ENCODE measurements at regions not wholly inside any gene's neighbourhood (a gene's known extent, or its start where the extent isn't known, plus 50 kb on each side); places are given as distances from the start of the nearest gene placed in this dataset.
A peak's percentile ranks its signal among the peaks of the same experiment; 100 is the strongest.

GRCh38 chr3:128551867-128552266, 58.9 kb upstream of the GATA2 start:
- Mint-ChIP-seq H3K4me1 (peaks cover 26% of the 10 kb centered on the region), H3K9me3 (peaks cover 0 to 3% (median 0%) of the 10 kb centered on the region in 7 donors), H3K4me3 (no peak overlapping the region), H3K27me3 (ENCODE audit: low read depth in 3 of 3) (peaks cover 25 to 45% (median 28%) of the 10 kb centered on the region in 3 donors), H3K27ac (no peak overlapping the region), H3K36me3 (peaks cover 0 to 2% of the 10 kb centered on the region in 2 donors)
- peaks cover 3 to 27% of the 10 kb centered on the region in 2 donors for H3K27me3 ChIP-seq (ENCODE audit: control insufficient read depth in 2 of 2, insufficient read depth in 2 of 2, low read length in 2 of 2)
- no peak overlapping the region for H3K9ac ChIP-seq (ENCODE audit: insufficient read depth, low read length, poor library complexity, severe bottlenecking)
- H3K4me2 ChIP-seq (replicated peaks; ENCODE audit: extremely low read depth, low read length, poor library complexity, severe bottlenecking): no peak overlapping the region
- intact Hi-C loops (cut with micrococcal nuclease): no loop called here
- H4K20me1 ChIP-seq (ENCODE audit: insufficient read depth, low read length): no peaks in the 10 kb centered on the region
- peak overlapping the region; percentile 41 for H2AFZ ChIP-seq (ENCODE audit: insufficient read depth, low read depth, low read length, poor library complexity, severe bottlenecking)
- H3K4me1 ChIP-seq (ENCODE audit: control insufficient read depth in 1 of 2, insufficient read depth in 2 of 2, low read length in 2 of 2): peaks cover 4 to 10% of the 10 kb centered on the region in 2 donors
- no peaks in the 10 kb centered on the region for H3K79me2 ChIP-seq (ENCODE audit: insufficient read depth, low read length)
- DNase-seq: no peak
- H3K9me3 ChIP-seq (replicated peaks in 1 of 2; ENCODE audit: control insufficient read depth in 1 of 2, insufficient read depth in 1 of 2, low read length in 2 of 2): no peaks in the 10 kb centered on the region
- H3K36me3 ChIP-seq (replicated peaks in 1 of 2; ENCODE audit: control insufficient read depth in 1 of 2, insufficient read depth in 2 of 2, low read length in 2 of 2): no peaks in the 10 kb centered on the region
- 54% methylated on average over 2 of the region's 4 CpGs for WGBS (ENCODE audit: insufficient coverage)
- no peak overlapping the region for H3K4me3 ChIP-seq (replicated peaks in 1 of 3; ENCODE audit: low read depth in 2 of 3, low read length in 3 of 3)
- no peak overlapping the region for H3K27ac ChIP-seq (ENCODE audit: low read depth in 1 of 2, low read length in 2 of 2)
- no peak for TF ChIP-seq CTCF (IDR thresholded peaks at IDR 0.05)

DNA sequence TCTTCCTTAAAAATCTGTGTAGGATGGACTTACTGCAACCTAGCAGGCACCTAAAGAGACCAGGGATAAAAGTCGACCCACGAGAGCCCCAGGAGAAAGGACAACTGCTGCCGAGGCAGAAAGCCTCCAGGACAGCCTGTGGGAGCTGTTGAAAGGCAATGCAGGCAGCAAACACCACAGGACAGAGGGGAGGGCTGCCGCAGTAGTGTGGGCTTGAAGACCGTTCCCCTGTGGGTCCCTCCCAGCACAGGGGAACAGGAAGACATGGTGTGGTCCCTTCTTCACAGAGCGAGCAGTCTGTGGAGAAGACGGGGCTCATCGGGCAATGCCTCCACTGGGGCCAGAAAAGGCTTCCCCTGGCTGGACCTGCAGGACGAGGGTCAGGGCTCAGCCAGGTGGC, 58.5 kb upstream of the GATA2 start:
- WGBS (ENCODE audit: insufficient coverage): 26% methylated on average over 8 of the region's 9 CpGs
- Mint-ChIP-seq H3K4me1 (peaks cover 26% of the 10 kb centered on the region), H3K36me3 (peaks cover 0 to under 1% of the 10 kb centered on the region in 2 donors), H3K9me3 (peaks cover 0 to 3% (median 0%) of the 10 kb centered on the region in 7 donors), H3K4me3 (no peak overlapping the region), H3K27me3 (ENCODE audit: low read depth in 3 of 3) (peaks cover 22 to 43% (median 24%) of the 10 kb centered on the region in 3 donors), H3K27ac (no peak overlapping the region)
- Histone ChIP-seq H3K79me2 (ENCODE audit: insufficient read depth, low read length) (no peaks in the 10 kb centered on the region), H3K27ac (ENCODE audit: low read depth in 1 of 2, low read length in 2 of 2) (no peak overlapping the region), H3K4me2 (replicated peaks; ENCODE audit: extremely low read depth, low read length, poor library complexity, severe bottlenecking) (no peak overlapping the region), H3K27me3 (ENCODE audit: control insufficient read depth in 2 of 2, insufficient read depth in 2 of 2, low read length in 2 of 2) (peaks cover 3 to 23% of the 10 kb centered on the region in 2 donors), H3K4me3 (replicated peaks in 1 of 3; ENCODE audit: low read depth in 2 of 3, low read length in 3 of 3) (no peak overlapping the region), H3K36me3 (replicated peaks in 1 of 2; ENCODE audit: control insufficient read depth in 1 of 2, insufficient read depth in 2 of 2, low read length in 2 of 2) (no peaks in the 10 kb centered on the region), H2AFZ (ENCODE audit: insufficient read depth, low read depth, low read length, poor library complexity, severe bottlenecking) (peak overlapping the region; percentile 41), H4K20me1 (ENCODE audit: insufficient read depth, low read length) (no peaks in the 10 kb centered on the region), H3K9me3 (replicated peaks in 1 of 2; ENCODE audit: control insufficient read depth in 1 of 2, insufficient read depth in 1 of 2, low read length in 2 of 2) (no peaks in the 10 kb centered on the region), H3K4me1 (ENCODE audit: control insufficient read depth in 1 of 2, insufficient read depth in 2 of 2, low read length in 2 of 2) (peaks cover 4 to 10% of the 10 kb centered on the region in 2 donors), H3K9ac (ENCODE audit: insufficient read depth, low read length, poor library complexity, severe bottlenecking) (no peak overlapping the region)
- TF ChIP-seq CTCF (IDR thresholded peaks at IDR 0.05): no peak
- no peak for DNase-seq
- intact Hi-C loops (cut with micrococcal nuclease): no loop called here

All from CD14-positive monocyte (primary cell).